ENCODE measurements at regions not wholly inside any gene's neighbourhood (a gene's known extent, or its start where the extent isn't known, plus 50 kb on each side); places are given as distances from the start of the nearest gene placed in this dataset.

GRCh38 chr2:133952896-133953295 is 301.0 kb upstream of the MGAT5 start:
- no peaks in the 10 kb centered on the region for H3K27me3 ChIP-seq (ENCODE audit: control insufficient read depth, insufficient read depth, low read length)
- no peaks in the 10 kb centered on the region for H3K9me3 ChIP-seq (ENCODE audit: control insufficient read depth, low read length)
- H3K9ac ChIP-seq (ENCODE audit: low read length), result no peak overlapping the region
- H3K36me3 ChIP-seq (ENCODE audit: control insufficient read depth, insufficient read depth, low read length), result no peaks in the 10 kb centered on the region
- no peaks in the 10 kb centered on the region for H3K4me1 ChIP-seq (ENCODE audit: control insufficient read depth, insufficient read depth, low read length)
- H3K4me3 ChIP-seq (ENCODE audit: low read length), result no peak overlapping the region

- no peaks in the 10 kb centered on the region for H3K4me1 ChIP-seq (ENCODE audit: control insufficient read depth, insufficient read depth, low read length)
- H3K36me3 ChIP-seq (ENCODE audit: control insufficient read depth, insufficient read depth, low read length), result no peaks in the 10 kb centered on the region
- no peak overlapping the region for H3K4me3 ChIP-seq (ENCODE audit: low read length)
- H3K9me3 ChIP-seq (ENCODE audit: control insufficient read depth, low read length), result no peaks in the 10 kb centered on the region
- H3K9ac ChIP-seq (ENCODE audit: low read length), result no peak overlapping the region
- H3K27me3 ChIP-seq (ENCODE audit: control insufficient read depth, insufficient read depth, low read length), result no peaks in the 10 kb centered on the region
These were observed 300.3 kb upstream of the MGAT5 start for GRCh38 chr2:133953524-133953923.

- Histone ChIP-seq H3K27me3 (ENCODE audit: control insufficient read depth, insufficient read depth, low read length) (no peaks in the 10 kb centered on the region), H3K4me1 (ENCODE audit: control insufficient read depth, insufficient read depth, low read length) (no peaks in the 10 kb centered on the region), H3K9ac (ENCODE audit: low read length) (no peak overlapping the region), H3K9me3 (ENCODE audit: control insufficient read depth, low read length) (no peaks in the 10 kb centered on the region), H3K4me3 (ENCODE audit: low read length) (no peak overlapping the region), H3K36me3 (ENCODE audit: control insufficient read depth, insufficient read depth, low read length) (no peaks in the 10 kb centered on the region)
These were observed 299.2 kb upstream of the MGAT5 start for GRCh38 chr2:133954636-133955035.

GRCh38 chr2:133955169-133955568 is 298.7 kb upstream of the MGAT5 start:
- Histone ChIP-seq H3K36me3 (ENCODE audit: control insufficient read depth, insufficient read depth, low read length) (no peaks in the 10 kb centered on the region), H3K4me1 (ENCODE audit: control insufficient read depth, insufficient read depth, low read length) (no peaks in the 10 kb centered on the region), H3K9ac (ENCODE audit: low read length) (no peak overlapping the region), H3K27me3 (ENCODE audit: control insufficient read depth, insufficient read depth, low read length) (no peaks in the 10 kb centered on the region), H3K9me3 (ENCODE audit: control insufficient read depth, low read length) (no peaks in the 10 kb centered on the region), H3K4me3 (ENCODE audit: low read length) (no peak overlapping the region)

- no peaks in the 10 kb centered on the region for H3K27me3 ChIP-seq (ENCODE audit: control insufficient read depth, insufficient read depth, low read length)
- no peaks in the 10 kb centered on the region for H3K36me3 ChIP-seq (ENCODE audit: control insufficient read depth, insufficient read depth, low read length)
- H3K4me3 ChIP-seq (ENCODE audit: low read length), result no peak overlapping the region
- no peak overlapping the region for H3K9ac ChIP-seq (ENCODE audit: low read length)
- no peaks in the 10 kb centered on the region for H3K9me3 ChIP-seq (ENCODE audit: control insufficient read depth, low read length)
- no peaks in the 10 kb centered on the region for H3K4me1 ChIP-seq (ENCODE audit: control insufficient read depth, insufficient read depth, low read length)
These were observed 297.4 kb upstream of the MGAT5 start for GRCh38 chr2:133956434-133956935.

- Histone ChIP-seq H3K4me3 (ENCODE audit: low read length) (no peak overlapping the region), H3K4me1 (ENCODE audit: control insufficient read depth, insufficient read depth, low read length) (no peaks in the 10 kb centered on the region), H3K9me3 (ENCODE audit: control insufficient read depth, low read length) (no peaks in the 10 kb centered on the region), H3K9ac (ENCODE audit: low read length) (no peak overlapping the region), H3K36me3 (ENCODE audit: control insufficient read depth, insufficient read depth, low read length) (no peaks in the 10 kb centered on the region), H3K27me3 (ENCODE audit: control insufficient read depth, insufficient read depth, low read length) (no peaks in the 10 kb centered on the region)
These were observed 296.0 kb upstream of the MGAT5 start for GRCh38 chr2:133957724-133958480.

- no peaks in the 10 kb centered on the region for H3K27me3 ChIP-seq (ENCODE audit: control insufficient read depth, insufficient read depth, low read length)
- H3K4me1 ChIP-seq (ENCODE audit: control insufficient read depth, insufficient read depth, low read length), result no peaks in the 10 kb centered on the region
- H3K9me3 ChIP-seq (ENCODE audit: control insufficient read depth, low read length), result no peaks in the 10 kb centered on the region
- no peak overlapping the region for H3K9ac ChIP-seq (ENCODE audit: low read length)
- H3K4me3 ChIP-seq (ENCODE audit: low read length), result no peak overlapping the region
- no peaks in the 10 kb centered on the region for H3K36me3 ChIP-seq (ENCODE audit: control insufficient read depth, insufficient read depth, low read length)
These were observed 294.8 kb upstream of the MGAT5 start for GRCh38 chr2:133959066-133959465.

- no peaks in the 10 kb centered on the region for H3K36me3 ChIP-seq (ENCODE audit: control insufficient read depth, insufficient read depth, low read length)
These were observed 287.1 kb upstream of the MGAT5 start for GRCh38 chr2:133966720-133967304.

GRCh38 chr2:133967326-133967725 is 286.5 kb upstream of the MGAT5 start:
- Histone ChIP-seq H3K9me3 (ENCODE audit: control insufficient read depth, low read length) (no peaks in the 10 kb centered on the region), H3K36me3 (ENCODE audit: control insufficient read depth, insufficient read depth, low read length) (no peaks in the 10 kb centered on the region), H3K9ac (ENCODE audit: low read length) (no peak overlapping the region), H3K4me1 (ENCODE audit: control insufficient read depth, insufficient read depth, low read length) (no peaks in the 10 kb centered on the region), H3K4me3 (ENCODE audit: low read length) (no peak overlapping the region), H3K27me3 (ENCODE audit: control insufficient read depth, insufficient read depth, low read length) (peaks cover 9% of the 10 kb centered on the region)

More at GRCh38 chr2:133966720-133967304, 287.1 kb upstream of the MGAT5 start:
- Histone ChIP-seq H3K9me3 (ENCODE audit: control insufficient read depth, low read length) (no peaks in the 10 kb centered on the region), H3K4me1 (ENCODE audit: control insufficient read depth, insufficient read depth, low read length) (no peaks in the 10 kb centered on the region), H3K4me3 (ENCODE audit: low read length) (no peak overlapping the region), H3K27me3 (ENCODE audit: control insufficient read depth, insufficient read depth, low read length) (peaks cover 8% of the 10 kb centered on the region), H3K9ac (ENCODE audit: low read length) (no peak overlapping the region)

GRCh38 chr2:133968446-133968845 is 285.4 kb upstream of the MGAT5 start:
- Histone ChIP-seq H3K36me3 (ENCODE audit: control insufficient read depth, insufficient read depth, low read length) (no peaks in the 10 kb centered on the region), H3K9ac (ENCODE audit: low read length) (no peak overlapping the region), H3K9me3 (ENCODE audit: control insufficient read depth, low read length) (no peaks in the 10 kb centered on the region), H3K4me3 (ENCODE audit: low read length) (no peak overlapping the region), H3K4me1 (ENCODE audit: control insufficient read depth, insufficient read depth, low read length) (no peaks in the 10 kb centered on the region), H3K27me3 (ENCODE audit: control insufficient read depth, insufficient read depth, low read length) (peaks cover 9% of the 10 kb centered on the region)

GRCh38 chr2:133970641-133971040 is 283.2 kb upstream of the MGAT5 start:
- H3K36me3 ChIP-seq (ENCODE audit: control insufficient read depth, insufficient read depth, low read length), result no peaks in the 10 kb centered on the region
- H3K4me3 ChIP-seq (ENCODE audit: low read length), result no peak overlapping the region
- peaks cover 9% of the 10 kb centered on the region for H3K27me3 ChIP-seq (ENCODE audit: control insufficient read depth, insufficient read depth, low read length)
- no peaks in the 10 kb centered on the region for H3K9me3 ChIP-seq (ENCODE audit: control insufficient read depth, low read length)
- H3K4me1 ChIP-seq (ENCODE audit: control insufficient read depth, insufficient read depth, low read length), result no peaks in the 10 kb centered on the region
- H3K9ac ChIP-seq (ENCODE audit: low read length), result no peak overlapping the region

GRCh38 chr2:133972297-133972696 is 281.6 kb upstream of the MGAT5 start:
- Histone ChIP-seq H3K36me3 (ENCODE audit: control insufficient read depth, insufficient read depth, low read length) (no peaks in the 10 kb centered on the region), H3K4me1 (ENCODE audit: control insufficient read depth, insufficient read depth, low read length) (no peaks in the 10 kb centered on the region), H3K27me3 (ENCODE audit: control insufficient read depth, insufficient read depth, low read length) (peaks cover 9% of the 10 kb centered on the region), H3K4me3 (ENCODE audit: low read length) (no peak overlapping the region), H3K9ac (ENCODE audit: low read length) (no peak overlapping the region), H3K9me3 (ENCODE audit: control insufficient read depth, low read length) (no peaks in the 10 kb centered on the region)
